WTC11 (cell line): ENCODE measurements at regions not wholly inside any gene's neighbourhood (a gene's known extent, or its start where the extent isn't known, plus 50 kb on each side); places are given as distances from the start of the nearest gene placed in this dataset.
"Not testable (repeated sequence)": the region's sequence is repeated elsewhere in the genome, so short reads cannot be mapped to it uniquely, and the experiment has no call there.

ENCODE experiments used
- ETV6 ChIP-seq: sonication (generic); formaldehyde crosslinking; IDR thresholded peaks from 2 replicates; pipeline ENCODE4 v1.8.1; 2022; ENCODE audit warnings: mild to moderate bottlenecking, missing genetic modification reagents
- GABPB1 ChIP-seq: sonication (generic); formaldehyde crosslinking; IDR thresholded peaks from 2 replicates; pipeline ENCODE4 v1.8.1; 2023; ENCODE audit warnings: mild to moderate bottlenecking, missing genetic modification reagents
- TF ChIP-seq, protein P1 (sequence below): fragments of 200-600 bp; IDR thresholded peaks from 2 replicates; pipeline ENCODE4 v1.8.0; 2022; ENCODE audit warnings: antibody characterized with exemption
- TF ChIP-seq, protein P2 (sequence below): fragments of 250-450 bp; sonication (Bioruptor Pico); IDR thresholded peaks from 2 replicates; pipeline ENCODE4 v2.1.2; 2022; ENCODE audit warnings: mild to moderate bottlenecking, moderate library complexity
- TF ChIP-seq, protein P3 (sequence below): sonication (generic); formaldehyde crosslinking; conservative IDR thresholded peaks from 2 replicates; pipeline ENCODE4 v1.8.1; 2022; ENCODE audit warnings: mild to moderate bottlenecking, missing genetic modification reagents

DNA sequence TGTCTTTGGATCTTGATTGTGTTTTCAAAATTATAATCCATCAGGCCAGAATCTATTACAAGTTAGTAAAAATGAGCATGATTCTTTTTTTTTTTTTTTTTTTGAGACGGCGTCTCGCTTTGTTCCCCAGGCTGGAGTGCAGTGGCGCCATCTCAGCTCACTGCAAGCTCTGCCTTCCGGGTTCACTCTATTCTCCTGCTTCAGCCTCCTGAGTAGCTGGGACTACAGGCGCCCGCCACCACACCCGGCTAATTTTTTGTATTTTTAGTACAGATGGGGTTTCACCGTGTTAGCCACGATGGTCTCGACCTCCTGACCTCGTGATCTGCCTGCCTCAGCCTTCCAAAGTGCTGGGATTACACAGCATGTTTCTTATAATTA is 258.8 kb downstream of the ANAPC1 start:
- TF ChIP-seq, protein P1, sequence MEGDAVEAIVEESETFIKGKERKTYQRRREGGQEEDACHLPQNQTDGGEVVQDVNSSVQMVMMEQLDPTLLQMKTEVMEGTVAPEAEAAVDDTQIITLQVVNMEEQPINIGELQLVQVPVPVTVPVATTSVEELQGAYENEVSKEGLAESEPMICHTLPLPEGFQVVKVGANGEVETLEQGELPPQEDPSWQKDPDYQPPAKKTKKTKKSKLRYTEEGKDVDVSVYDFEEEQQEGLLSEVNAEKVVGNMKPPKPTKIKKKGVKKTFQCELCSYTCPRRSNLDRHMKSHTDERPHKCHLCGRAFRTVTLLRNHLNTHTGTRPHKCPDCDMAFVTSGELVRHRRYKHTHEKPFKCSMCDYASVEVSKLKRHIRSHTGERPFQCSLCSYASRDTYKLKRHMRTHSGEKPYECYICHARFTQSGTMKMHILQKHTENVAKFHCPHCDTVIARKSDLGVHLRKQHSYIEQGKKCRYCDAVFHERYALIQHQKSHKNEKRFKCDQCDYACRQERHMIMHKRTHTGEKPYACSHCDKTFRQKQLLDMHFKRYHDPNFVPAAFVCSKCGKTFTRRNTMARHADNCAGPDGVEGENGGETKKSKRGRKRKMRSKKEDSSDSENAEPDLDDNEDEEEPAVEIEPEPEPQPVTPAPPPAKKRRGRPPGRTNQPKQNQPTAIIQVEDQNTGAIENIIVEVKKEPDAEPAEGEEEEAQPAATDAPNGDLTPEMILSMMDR: not testable (repeated sequence)
- not testable (repeated sequence) for TF ChIP-seq GABPB1; ETV6 (CRISPR knock-in tag)
- TF ChIP-seq, protein P2, sequence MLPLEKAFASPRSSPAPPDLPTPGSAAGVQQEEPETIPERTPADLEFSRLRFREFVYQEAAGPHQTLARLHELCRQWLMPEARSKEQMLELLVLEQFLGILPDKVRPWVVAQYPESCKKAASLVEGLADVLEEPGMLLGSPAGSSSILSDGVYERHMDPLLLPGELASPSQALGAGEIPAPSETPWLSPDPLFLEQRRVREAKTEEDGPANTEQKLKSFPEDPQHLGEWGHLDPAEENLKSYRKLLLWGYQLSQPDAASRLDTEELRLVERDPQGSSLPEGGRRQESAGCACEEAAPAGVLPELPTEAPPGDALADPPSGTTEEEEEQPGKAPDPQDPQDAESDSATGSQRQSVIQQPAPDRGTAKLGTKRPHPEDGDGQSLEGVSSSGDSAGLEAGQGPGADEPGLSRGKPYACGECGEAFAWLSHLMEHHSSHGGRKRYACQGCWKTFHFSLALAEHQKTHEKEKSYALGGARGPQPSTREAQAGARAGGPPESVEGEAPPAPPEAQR (CRISPR knock-in tag): not testable (repeated sequence)
- TF ChIP-seq, protein P3, sequence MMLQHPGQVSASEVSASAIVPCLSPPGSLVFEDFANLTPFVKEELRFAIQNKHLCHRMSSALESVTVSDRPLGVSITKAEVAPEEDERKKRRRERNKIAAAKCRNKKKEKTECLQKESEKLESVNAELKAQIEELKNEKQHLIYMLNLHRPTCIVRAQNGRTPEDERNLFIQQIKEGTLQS (CRISPR knock-in tag): not testable (repeated sequence)
